ENCODE measurements at regions not wholly inside any gene's neighbourhood (a gene's known extent, or its start where the extent isn't known, plus 50 kb on each side); places are given as distances from the start of the nearest gene placed in this dataset.

GRCh38 chr5:117201001-117201400 lies 626.4 kb upstream of the SEMA6A start:
- no peak for DNase-seq
- Mint-ChIP-seq H3K27me3 (no peaks in the 10 kb centered on the region), H3K4me3 (no peak overlapping the region), H3K36me3 (no peaks in the 10 kb centered on the region), H3K4me1 (no peaks in the 10 kb centered on the region), H3K9me3 (peaks cover 5% of the 10 kb centered on the region), H3K27ac (no peak overlapping the region)
- CTCF ChIA-PET: no interaction called here

GRCh38 chr5:117195076-117195475 lies 620.5 kb upstream of the SEMA6A start:
- no peak for DNase-seq
- H3K4me1 Mint-ChIP-seq: no peaks in the 10 kb centered on the region
- H3K9me3 Mint-ChIP-seq: peaks cover 3% of the 10 kb centered on the region
- H3K36me3 Mint-ChIP-seq: no peaks in the 10 kb centered on the region
- H3K27me3 Mint-ChIP-seq: no peaks in the 10 kb centered on the region
- no peak overlapping the region for H3K27ac Mint-ChIP-seq
- H3K4me3 Mint-ChIP-seq: no peak overlapping the region
- CTCF ChIA-PET: no interaction called here

- no peak overlapping the region for H3K4me3 Mint-ChIP-seq
- no peaks in the 10 kb centered on the region for H3K27me3 Mint-ChIP-seq
- no peaks in the 10 kb centered on the region for H3K9me3 Mint-ChIP-seq
- no peak for DNase-seq
- H3K27ac Mint-ChIP-seq: no peak overlapping the region
- H3K4me1 Mint-ChIP-seq: no peaks in the 10 kb centered on the region
- H3K36me3 Mint-ChIP-seq: no peaks in the 10 kb centered on the region
- CTCF ChIA-PET: no interaction called here
Measured at GRCh38 chr5:117191251-117191650, 616.6 kb upstream of the SEMA6A start.

- H3K27ac Mint-ChIP-seq: no peak overlapping the region
Measured at GRCh38 chr5:117189784-117190183, 615.2 kb upstream of the SEMA6A start.

GRCh38 chr5:117188211-117188610 lies 613.6 kb upstream of the SEMA6A start:
- Mint-ChIP-seq H3K27ac (no peak overlapping the region), H3K4me1 (no peaks in the 10 kb centered on the region), H3K27me3 (no peaks in the 10 kb centered on the region), H3K9me3 (peaks cover 2% of the 10 kb centered on the region), H3K4me3 (no peak overlapping the region), H3K36me3 (no peaks in the 10 kb centered on the region)
- DNase-seq: no peak
- CTCF ChIA-PET: no interaction called here

More at GRCh38 chr5:117189784-117190183, 615.2 kb upstream of the SEMA6A start:
- H3K27me3 Mint-ChIP-seq: no peaks in the 10 kb centered on the region
- no peaks in the 10 kb centered on the region for H3K36me3 Mint-ChIP-seq
- H3K4me1 Mint-ChIP-seq: no peaks in the 10 kb centered on the region
- no peak overlapping the region for H3K4me3 Mint-ChIP-seq
- CTCF ChIA-PET: no interaction called here
- peaks cover 2% of the 10 kb centered on the region for H3K9me3 Mint-ChIP-seq
- no peak for DNase-seq

GRCh38 chr5:117186751-117187150 lies 612.1 kb upstream of the SEMA6A start:
- H3K27ac Mint-ChIP-seq: no peak overlapping the region
- no peak for DNase-seq
- H3K4me3 Mint-ChIP-seq: no peak overlapping the region
- H3K27me3 Mint-ChIP-seq: no peaks in the 10 kb centered on the region
- H3K9me3 Mint-ChIP-seq: peaks cover 2% of the 10 kb centered on the region
- CTCF ChIA-PET: no interaction called here
- no peaks in the 10 kb centered on the region for H3K36me3 Mint-ChIP-seq
- H3K4me1 Mint-ChIP-seq: no peaks in the 10 kb centered on the region

GRCh38 chr5:117183326-117183725 lies 608.7 kb upstream of the SEMA6A start:
- CTCF ChIA-PET: no interaction called here
- Mint-ChIP-seq H3K4me3 (no peak overlapping the region), H3K4me1 (no peaks in the 10 kb centered on the region), H3K9me3 (peaks cover 7% of the 10 kb centered on the region), H3K27ac (no peak overlapping the region), H3K36me3 (no peaks in the 10 kb centered on the region), H3K27me3 (no peaks in the 10 kb centered on the region)
- no peak for DNase-seq

- DNase-seq: no peak
- CTCF ChIA-PET: no interaction called here
- no peaks in the 10 kb centered on the region for H3K27me3 Mint-ChIP-seq
- no peak overlapping the region for H3K4me3 Mint-ChIP-seq
- H3K36me3 Mint-ChIP-seq: no peaks in the 10 kb centered on the region
- H3K4me1 Mint-ChIP-seq: no peaks in the 10 kb centered on the region
- H3K27ac Mint-ChIP-seq: no peak overlapping the region
- peaks cover 7% of the 10 kb centered on the region for H3K9me3 Mint-ChIP-seq
Measured at GRCh38 chr5:117182104-117182503, 607.5 kb upstream of the SEMA6A start.

GRCh38 chr5:117177302-117177701 lies 602.7 kb upstream of the SEMA6A start:
- no peak overlapping the region for H3K27ac Mint-ChIP-seq
- H3K27me3 Mint-ChIP-seq: no peaks in the 10 kb centered on the region
- CTCF ChIA-PET: no interaction called here
- no peaks in the 10 kb centered on the region for H3K4me1 Mint-ChIP-seq
- H3K36me3 Mint-ChIP-seq: no peaks in the 10 kb centered on the region
- no peak overlapping the region for H3K4me3 Mint-ChIP-seq
- no peak for DNase-seq
- H3K9me3 Mint-ChIP-seq: peaks cover 8% of the 10 kb centered on the region

GRCh38 chr5:117165068-117165467 lies 590.4 kb upstream of the SEMA6A start:
- DNase-seq: no peak
- peaks cover 5% of the 10 kb centered on the region for H3K9me3 Mint-ChIP-seq
- H3K4me1 Mint-ChIP-seq: no peaks in the 10 kb centered on the region
- no peaks in the 10 kb centered on the region for H3K36me3 Mint-ChIP-seq
- CTCF ChIA-PET: no interaction called here
- H3K27ac Mint-ChIP-seq: no peak overlapping the region
- H3K4me3 Mint-ChIP-seq: no peak overlapping the region
- no peaks in the 10 kb centered on the region for H3K27me3 Mint-ChIP-seq

GRCh38 chr5:117161718-117162335 lies 587.2 kb upstream of the SEMA6A start:
- CTCF ChIA-PET: no interaction called here
- H3K36me3 Mint-ChIP-seq: no peaks in the 10 kb centered on the region
- no peak overlapping the region for H3K27ac Mint-ChIP-seq

GRCh38 chr5:117160391-117160790 lies 585.8 kb upstream of the SEMA6A start:
- H3K36me3 Mint-ChIP-seq: no peaks in the 10 kb centered on the region
- no peak for DNase-seq
- H3K27me3 Mint-ChIP-seq: no peaks in the 10 kb centered on the region
- H3K4me3 Mint-ChIP-seq: no peak overlapping the region
- no peaks in the 10 kb centered on the region for H3K9me3 Mint-ChIP-seq
- no peaks in the 10 kb centered on the region for H3K4me1 Mint-ChIP-seq
- H3K27ac Mint-ChIP-seq: no peak overlapping the region
- CTCF ChIA-PET: no interaction called here

More at GRCh38 chr5:117161718-117162335, 587.2 kb upstream of the SEMA6A start:
- Mint-ChIP-seq H3K4me1 (no peaks in the 10 kb centered on the region), H3K27me3 (no peaks in the 10 kb centered on the region), H3K9me3 (no peaks in the 10 kb centered on the region), H3K4me3 (no peak overlapping the region)
- no peak for DNase-seq

GRCh38 chr5:117149312-117149711 lies 574.7 kb upstream of the SEMA6A start:
- CTCF ChIA-PET: no interaction called here
- Mint-ChIP-seq H3K36me3 (no peaks in the 10 kb centered on the region), H3K9me3 (peaks cover 1% of the 10 kb centered on the region), H3K4me3 (no peak overlapping the region), H3K27ac (no peak overlapping the region), H3K4me1 (no peaks in the 10 kb centered on the region), H3K27me3 (no peaks in the 10 kb centered on the region)
- DNase-seq: no peak

- Mint-ChIP-seq H3K27me3 (no peaks in the 10 kb centered on the region), H3K4me1 (no peaks in the 10 kb centered on the region), H3K36me3 (no peaks in the 10 kb centered on the region), H3K9me3 (peaks cover 2% of the 10 kb centered on the region), H3K27ac (no peak overlapping the region), H3K4me3 (no peak overlapping the region)
- DNase-seq: no peak
- CTCF ChIA-PET: no interaction called here
Measured at GRCh38 chr5:117144086-117144485, 569.5 kb upstream of the SEMA6A start.

GRCh38 chr5:117143406-117143805 lies 568.8 kb upstream of the SEMA6A start:
- no peak for DNase-seq
- Mint-ChIP-seq H3K27ac (no peak overlapping the region), H3K4me3 (no peak overlapping the region), H3K9me3 (peaks cover 2% of the 10 kb centered on the region), H3K36me3 (no peaks in the 10 kb centered on the region), H3K4me1 (no peaks in the 10 kb centered on the region), H3K27me3 (no peaks in the 10 kb centered on the region)
- CTCF ChIA-PET: no interaction called here

- DNase-seq: no peak
- H3K27me3 Mint-ChIP-seq: no peaks in the 10 kb centered on the region
- CTCF ChIA-PET: no interaction called here
- peaks cover 2% of the 10 kb centered on the region for H3K9me3 Mint-ChIP-seq
- H3K27ac Mint-ChIP-seq: no peak overlapping the region
- H3K36me3 Mint-ChIP-seq: no peaks in the 10 kb centered on the region
- H3K4me3 Mint-ChIP-seq: no peak overlapping the region
- H3K4me1 Mint-ChIP-seq: no peaks in the 10 kb centered on the region
Measured at GRCh38 chr5:117138523-117138922, 563.9 kb upstream of the SEMA6A start.

Data from activated naive CD4-positive, alpha-beta T cell treated with anti-CD3 and anti-CD28 coated beads, Interleukin-2, amount 10 ng/mL, durations not matched to agents 7 days and 5 days (primary cell).